AG04450 (cell line): ENCODE measurements at regions not wholly inside any gene's neighbourhood (a gene's known extent, or its start where the extent isn't known, plus 50 kb on each side); places are given as distances from the start of the nearest gene placed in this dataset.
A peak's percentile ranks its signal among the peaks of the same experiment; 100 is the strongest.

Experiments used
- CTCF ChIA-PET: fragments of 300-600, 350-600 bp; formaldehyde crosslinking; extraction: SDS; loops from one replicate; lab custom pipeline; 2022; ENCODE audit warnings: antibody characterized with exemption, inconsistent platforms; lab: Charles Lee
- POLR2A ChIA-PET: fragments of 350-600 bp; formaldehyde crosslinking; extraction: SDS; loops from one replicate; lab custom pipeline; 2021; ENCODE audit warnings: antibody characterized with exemption, inconsistent platforms; lab: Yijun Ruan, JAX
- DNase-seq: peaks from one replicate; pipeline ENCODE4 v3.0.0-alpha.2; 2011; ENCODE audit warnings: low read depth, low spot score
- H3K27ac ChIP-seq: one replicate; pipeline ENCODE4 v1.5.1; 2012; ENCODE audit warnings: low read depth, low read length, control low read depth
- H3K27me3 ChIP-seq: one replicate; pipeline ENCODE4 v1.6.0; 2012; ENCODE audit warnings: low read length; ENCODE audit not compliant: control insufficient read depth, insufficient read depth
- H3K4me3 ChIP-seq: 2 replicates; pipeline ENCODE4 v1.5.1; 2011; ENCODE audit warnings: mild to moderate bottlenecking, low read depth, low read length, control low read depth
- H3K9me3 ChIP-seq: 2 replicates; pipeline ENCODE4 v1.5.1; 2012; ENCODE audit warnings: low read length; ENCODE audit not compliant: control insufficient read depth, insufficient read depth
- CTCF ChIP-seq: IDR thresholded peaks from 2 replicates; pipeline ENCODE4 v1.5.1; 2011; ENCODE audit warnings: low read depth, low read length, control low read depth, inconsistent platforms

GRCh38 chr22:48493733-48494132 is 1333.9 kb downstream of the BRD1 start:
- DNase-seq, result no peak
- no peak for TF ChIP-seq CTCF
- POLR2A ChIA-PET, result no interaction called here
- Histone ChIP-seq H3K9me3 (peaks cover 34% of the 10 kb centered on the region), H3K27me3 (peaks cover 18% of the 10 kb centered on the region), H3K4me3 (no peak overlapping the region), H3K27ac (no peak overlapping the region)
- CTCF ChIA-PET, result interaction anchor here (1.3 to 2.6 kb wide), 2 partner anchors 1648 to 1693 kb away, joined by 16 to 30 read pairs; no protein-coding TSS in a partner anchor

- CTCF ChIA-PET, result interaction anchor here (0.9 to 2.6 kb wide), 4 partner anchors 23 to 1734 kb away, joined by 3 to 30 read pairs (median 12); no protein-coding TSS in a partner anchor
- peak; percentile 80 for TF ChIP-seq CTCF
- H3K27ac ChIP-seq, result no peak overlapping the region
- no peak overlapping the region for H3K4me3 ChIP-seq
- H3K27me3 ChIP-seq, result peaks cover 19% of the 10 kb centered on the region
- H3K9me3 ChIP-seq, result peaks cover 28% of the 10 kb centered on the region
- POLR2A ChIA-PET, result no interaction called here
- DNase-seq, result peak; percentile 4
Measured at GRCh38 chr22:48492366-48493320, 1335.0 kb downstream of the BRD1 start.

- Histone ChIP-seq H3K27me3 (peaks cover 19% of the 10 kb centered on the region), H3K27ac (no peak overlapping the region), H3K4me3 (no peak overlapping the region), H3K9me3 (peaks cover 21% of the 10 kb centered on the region)
- DNase-seq, result no peak
- CTCF ChIA-PET, result interaction anchor here (1.7 to 2.6 kb wide), 2 partner anchors 1691 to 1733 kb away, joined by 7 to 30 read pairs; no protein-coding TSS in a partner anchor
- no peak for TF ChIP-seq CTCF
- POLR2A ChIA-PET, result interaction anchor here (0.6 kb wide), 1 partner anchor 12 kb away, joined by 3 read pairs; no protein-coding TSS in a partner anchor
Measured at GRCh38 chr22:48491451-48491941, 1336.2 kb downstream of the BRD1 start.

- POLR2A ChIA-PET, result no interaction called here
- CTCF ChIA-PET, result interaction anchor here (0.6 kb wide), 2 partner anchors 9 to 22 kb away, joined by 3 to 4 read pairs; no protein-coding TSS in a partner anchor
- H3K9me3 ChIP-seq, result peaks cover 15% of the 10 kb centered on the region
- H3K4me3 ChIP-seq, result no peak overlapping the region
- no peak for DNase-seq
- peaks cover 19% of the 10 kb centered on the region for H3K27me3 ChIP-seq
- no peak overlapping the region for H3K27ac ChIP-seq
- no peak for TF ChIP-seq CTCF
Measured at GRCh38 chr22:48490500-48491411, 1336.9 kb downstream of the BRD1 start.
